ENCODE measurements at regions not wholly inside any gene's neighbourhood (a gene's known extent, or its start where the extent isn't known, plus 50 kb on each side); places are given as distances from the start of the nearest gene placed in this dataset.
A peak's percentile ranks its signal among the peaks of the same experiment; 100 is the strongest.

- no peak overlapping the region for H2AK5ac ChIP-seq (ENCODE audit: low read depth, low read length)
- H3K9ac ChIP-seq (replicated peaks in 1 of 4; ENCODE audit: extremely low read depth in 1 of 4, low read depth in 3 of 4, low read length in 3 of 4): no peak overlapping the region
- H3K27me3 ChIP-seq (replicated peaks in 1 of 4; ENCODE audit: control insufficient read depth in 3 of 4, extremely low read depth in 1 of 4, insufficient read depth in 3 of 4, low read length in 3 of 4): no peaks in the 10 kb centered on the region
- H3K79me1 ChIP-seq (ENCODE audit: low read depth, low read length): no peaks in the 10 kb centered on the region
- no peak overlapping the region for H2BK120ac ChIP-seq (replicated peaks; ENCODE audit: low read depth, low read length)
- 82% methylated on average over 2 of the region's 2 CpGs; no CpG with 5 or more reads in 1 of the 2 experiments for WGBS, 2 experiments (ENCODE audit: extremely low coverage in 1 of 2, insufficient coverage in 1 of 2, insufficient read length in 1 of 2, insufficient replicate concordance in 2 of 2, low coverage in 1 of 2, low lambda C conversion rate in 2 of 2, missing lambda C conversion rate in 1 of 2)
- H2BK20ac ChIP-seq (ENCODE audit: low read length): no peak overlapping the region
- H3K4me3 ChIP-seq (ENCODE audit: extremely low read depth in 1 of 4, insufficient read depth in 2 of 4, low read depth in 3 of 4, low read length in 4 of 4): no peak overlapping the region
- no peak overlapping the region for H4K91ac ChIP-seq (replicated peaks; ENCODE audit: insufficient read length, low read length)
- no peak overlapping the region for H3K4me2 ChIP-seq (ENCODE audit: insufficient read depth in 1 of 2, low read depth in 2 of 2, low read length in 2 of 2)
- POLR2A ChIA-PET (ENCODE audit: partially characterized antibody): no interaction called here
- no peak overlapping the region for H3K56ac ChIP-seq (replicated peaks; ENCODE audit: insufficient read length, low read depth, low read length)
- H3K9me3 ChIP-seq (ENCODE audit: insufficient read depth in 2 of 2, low read depth in 1 of 2, low read length in 1 of 2): no peaks in the 10 kb centered on the region
- H2AFZ ChIP-seq (ENCODE audit: low read length): no peak overlapping the region
- FAIRE-seq (peak; percentile 75), DNase-seq (ENCODE audit: low read depth in 1 of 2, low spot score in 2 of 2) (no peak)
- no peak overlapping the region for H3K27ac ChIP-seq (ENCODE audit: low read depth, low read length)
- no peak overlapping the region for H3K14ac ChIP-seq (ENCODE audit: insufficient read length)
- no peaks in the 10 kb centered on the region for H3K4me1 ChIP-seq (replicated peaks in 1 of 4; ENCODE audit: control insufficient read depth in 3 of 4, insufficient read depth in 4 of 4, low read length in 3 of 4)
- H3K23ac ChIP-seq (ENCODE audit: insufficient read length): no peak overlapping the region
- no peak overlapping the region for H4K5ac ChIP-seq (ENCODE audit: insufficient read length, low read depth, low read length)
- no peaks in the 10 kb centered on the region for H3K23me2 ChIP-seq (ENCODE audit: low read depth, low read length)
- no peaks in the 10 kb centered on the region for H4K20me1 ChIP-seq (replicated peaks in 1 of 2; ENCODE audit: control insufficient read depth in 1 of 2, insufficient read depth in 2 of 2, low read length in 2 of 2)
- no peak for TF ChIP-seq SAP30 (IDR thresholded peaks at IDR 0.05; ENCODE audit: insufficient read depth, insufficient replicate concordance, low read length)
- TF ChIP-seq TBP (IDR thresholded peaks at IDR 0.05; ENCODE audit: low read depth, low read length): no peak
- no peak for TF ChIP-seq EZH2 (IDR thresholded peaks at IDR 0.05; ENCODE audit: low read depth, low read length, severe bottlenecking)
- TF ChIP-seq USF2 (IDR thresholded peaks at IDR 0.05; ENCODE audit: low read length): no peak
- no peak for TF ChIP-seq GTF2F1 (IDR thresholded peaks at IDR 0.05; ENCODE audit: borderline replicate concordance, low read depth, low read length)
- TF ChIP-seq SUZ12 (IDR thresholded peaks at IDR 0.05; ENCODE audit: low read length): no peak
- TF ChIP-seq CBX5 (IDR thresholded peaks at IDR 0.05; ENCODE audit: low read depth, low read length): no peak
- no peak for TF ChIP-seq CTCF (IDR thresholded peaks at IDR 0.05; ENCODE audit: control extremely low read depth in 1 of 3, insufficient read depth in 1 of 3, low read depth in 1 of 3, low read length in 3 of 3)
- no peak overlapping the region for H3K18ac ChIP-seq (ENCODE audit: extremely low read depth, low read length)
- H2BK5ac ChIP-seq (ENCODE audit: low read depth, low read length): no peak overlapping the region
- no peak overlapping the region for H3K4ac ChIP-seq (replicated peaks; ENCODE audit: insufficient read length, low read depth, low read length)
- no peak overlapping the region for H4K8ac ChIP-seq (ENCODE audit: extremely low read depth, insufficient read depth, low read length)
- no peak overlapping the region for H2BK12ac ChIP-seq (ENCODE audit: low read depth, low read length)
- no peaks in the 10 kb centered on the region; a peak in 1 of 8 replicates for H3K36me3 ChIP-seq (ENCODE audit: control insufficient read depth in 2 of 4, insufficient read depth in 4 of 4, low read length in 3 of 4)
- CTCF ChIA-PET (ENCODE audit: partially characterized antibody): no interaction called here
- no peak overlapping the region for H2BK15ac ChIP-seq (ENCODE audit: low read length)
- H3K79me2 ChIP-seq (ENCODE audit: control insufficient read depth in 1 of 2, insufficient read depth in 2 of 2, low read length in 2 of 2): no peaks in the 10 kb centered on the region
Measured at GRCh38 chr10:107847620-107848019, 683.1 kb upstream of the SORCS1 start.
